Colonic mucosa (tissue), 4 donors: ENCODE measurements at regions not wholly inside any gene's neighbourhood (a gene's known extent, or its start where the extent isn't known, plus 50 kb on each side); places are given as distances from the start of the nearest gene placed in this dataset.
A peak's percentile ranks its signal among the peaks of the same experiment; 100 is the strongest.

Experiments
- DNase-seq: peaks from one replicate; pipeline ENCODE4 v3.0.0-alpha.2; 2020
- H3K27ac ChIP-seq: fragments of 200-600 bp; one replicate; pipeline ENCODE4 v1.8.0; 2021
- H3K27me3 ChIP-seq: fragments of 200-600 bp; one replicate; pipeline ENCODE4 v1.8.0; 2021
- H3K36me3 ChIP-seq: fragments of 200-600 bp; one replicate; pipeline ENCODE4 v1.8.0; 2021
- H3K4me1 ChIP-seq: fragments of 200-600 bp; one replicate; pipeline ENCODE4 v1.8.0; 2021; ENCODE audit warnings: mild to moderate bottlenecking
- H3K4me3 ChIP-seq: fragments of 200-600 bp; one replicate; pipeline ENCODE4 v1.8.0; 2021
- H3K9ac ChIP-seq, 2 donors: one replicate each; pipeline ENCODE4 v1.7.0; 2013; ENCODE audit warnings: control low read depth in 2 of 2, low read depth in 2 of 2, low read length in 2 of 2
- H3K9me3 ChIP-seq: fragments of 200-600 bp; one replicate; pipeline ENCODE4 v1.8.0; 2021
- CTCF ChIP-seq: fragments of 200-600 bp; IDR thresholded peaks from one replicate; pipeline ENCODE4 v1.8.0; 2022; ENCODE audit warnings: antibody characterized with exemption, mild to moderate bottlenecking
- intact Hi-C: fragments of 100-400 bp; cut with DNase I; formaldehyde crosslinking; loops from one replicate; pipeline ENCODE4 v1.14.1; 2022
- donor health status: healthy.
- donor health status: DM: no; HTN: no; CAD: no.
- donor health status: DM: no; HTN: no; CAD: no.

- Histone ChIP-seq H3K27me3 (no peaks in the 10 kb centered on the region), H3K9ac (no peak overlapping the region), H3K36me3 (no peaks in the 10 kb centered on the region), H3K9me3 (no peaks in the 10 kb centered on the region), H3K4me3 (no peak overlapping the region), H3K4me1 (no peaks in the 10 kb centered on the region), H3K27ac (no peak overlapping the region)
- peak; percentile 7 for DNase-seq
- no peak for TF ChIP-seq CTCF
- intact Hi-C loops = no loop called here
These were observed 322.2 kb upstream of the HS6ST1 start for GRCh38 chr2:128640845-128641360.

GRCh38 chr2:128641421-128642080 lies 322.9 kb upstream of the HS6ST1 start:
- Histone ChIP-seq H3K36me3 (no peaks in the 10 kb centered on the region), H3K9me3 (no peaks in the 10 kb centered on the region), H3K4me3 (no peak overlapping the region), H3K27ac (no peak overlapping the region), H3K27me3 (no peaks in the 10 kb centered on the region), H3K4me1 (no peaks in the 10 kb centered on the region), H3K9ac (no peak overlapping the region)
- DNase-seq = no peak
- TF ChIP-seq CTCF = no peak
- intact Hi-C loops = no loop called here

GRCh38 chr2:128642316-128642715 lies 323.6 kb upstream of the HS6ST1 start:
- intact Hi-C loops = no loop called here
- Histone ChIP-seq H3K9ac (no peak overlapping the region), H3K4me3 (no peak overlapping the region), H3K36me3 (no peaks in the 10 kb centered on the region), H3K27me3 (no peaks in the 10 kb centered on the region), H3K27ac (no peak overlapping the region), H3K9me3 (no peaks in the 10 kb centered on the region), H3K4me1 (no peaks in the 10 kb centered on the region)
- TF ChIP-seq CTCF = no peak
- DNase-seq = no peak

GRCh38 chr2:128642821-128643220 lies 324.2 kb upstream of the HS6ST1 start:
- Histone ChIP-seq H3K9me3 (no peaks in the 10 kb centered on the region), H3K4me3 (no peak overlapping the region), H3K9ac (no peak overlapping the region), H3K36me3 (no peaks in the 10 kb centered on the region), H3K27ac (no peak overlapping the region), H3K27me3 (no peaks in the 10 kb centered on the region), H3K4me1 (no peaks in the 10 kb centered on the region)
- no peak for TF ChIP-seq CTCF
- DNase-seq = no peak
- intact Hi-C loops = no loop called here

GRCh38 chr2:128643221-128644065 lies 324.8 kb upstream of the HS6ST1 start:
- TF ChIP-seq CTCF = no peak
- no peak overlapping the region for H3K9ac ChIP-seq
- H3K27ac ChIP-seq = no peak overlapping the region
- no peaks in the 10 kb centered on the region for H3K27me3 ChIP-seq
- H3K4me3 ChIP-seq = no peak overlapping the region
- no peaks in the 10 kb centered on the region for H3K9me3 ChIP-seq
- no peak for DNase-seq
- H3K4me1 ChIP-seq = no peaks in the 10 kb centered on the region
- H3K36me3 ChIP-seq = no peaks in the 10 kb centered on the region
- intact Hi-C loops = no loop called here
